ENCODE measurements at regions not wholly inside any gene's neighbourhood (a gene's known extent, or its start where the extent isn't known, plus 50 kb on each side); places are given as distances from the start of the nearest gene placed in this dataset.

DNA sequence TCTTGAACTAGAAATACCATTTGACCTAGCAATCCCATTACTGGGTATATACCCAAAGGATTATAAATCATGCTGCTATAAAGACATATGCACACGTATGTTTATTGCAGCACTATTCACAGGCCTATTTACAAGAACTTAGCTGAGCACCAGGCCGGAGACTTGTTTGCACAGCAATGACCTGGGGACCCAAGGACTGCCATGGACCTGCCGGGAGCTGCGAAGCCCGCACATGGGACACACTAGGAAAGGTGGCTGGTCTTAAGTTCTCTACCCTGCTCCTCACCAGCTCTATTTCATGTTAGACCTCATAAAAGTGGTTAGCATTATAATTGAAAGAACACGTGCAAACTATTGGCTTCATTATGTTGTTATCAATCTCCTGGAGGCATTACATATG is 70.4 kb upstream of the CST7 start:
- TF ChIP-seq, protein P1, sequence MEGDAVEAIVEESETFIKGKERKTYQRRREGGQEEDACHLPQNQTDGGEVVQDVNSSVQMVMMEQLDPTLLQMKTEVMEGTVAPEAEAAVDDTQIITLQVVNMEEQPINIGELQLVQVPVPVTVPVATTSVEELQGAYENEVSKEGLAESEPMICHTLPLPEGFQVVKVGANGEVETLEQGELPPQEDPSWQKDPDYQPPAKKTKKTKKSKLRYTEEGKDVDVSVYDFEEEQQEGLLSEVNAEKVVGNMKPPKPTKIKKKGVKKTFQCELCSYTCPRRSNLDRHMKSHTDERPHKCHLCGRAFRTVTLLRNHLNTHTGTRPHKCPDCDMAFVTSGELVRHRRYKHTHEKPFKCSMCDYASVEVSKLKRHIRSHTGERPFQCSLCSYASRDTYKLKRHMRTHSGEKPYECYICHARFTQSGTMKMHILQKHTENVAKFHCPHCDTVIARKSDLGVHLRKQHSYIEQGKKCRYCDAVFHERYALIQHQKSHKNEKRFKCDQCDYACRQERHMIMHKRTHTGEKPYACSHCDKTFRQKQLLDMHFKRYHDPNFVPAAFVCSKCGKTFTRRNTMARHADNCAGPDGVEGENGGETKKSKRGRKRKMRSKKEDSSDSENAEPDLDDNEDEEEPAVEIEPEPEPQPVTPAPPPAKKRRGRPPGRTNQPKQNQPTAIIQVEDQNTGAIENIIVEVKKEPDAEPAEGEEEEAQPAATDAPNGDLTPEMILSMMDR (IDR thresholded peaks at IDR 0.05) = no peak
- TF ChIP-seq POLR2A (IDR thresholded peaks at IDR 0.05) = no peak
- no peak for TF ChIP-seq EP300 (IDR thresholded peaks at IDR 0.05)

All from ovary (tissue), 3 donors.